HepG2 (cell line): ENCODE measurements at regions not wholly inside any gene's neighbourhood (a gene's known extent, or its start where the extent isn't known, plus 50 kb on each side); places are given as distances from the start of the nearest gene placed in this dataset.
"Not testable (repeated sequence)": the region's sequence is repeated elsewhere in the genome, so short reads cannot be mapped to it uniquely, and the experiment has no call there.

Source experiments
- ATAC-seq: fragments of 200-7000 bp; cut with Tn5 transposase; 3 replicates; pipeline ENCODE4 v1.9.1; 2020; ENCODE audit warnings: mild to moderate bottlenecking, moderate library complexity
- BruUV-seq: library from RNA; stranded (reverse); fragments of 400-500 nt; replicated peaks from 2 replicates; lab custom pipeline; 2021; lab: Mats Ljungman, UMichigan
- CTCF ChIA-PET: fragments of 300-600 bp; formaldehyde crosslinking; extraction: SDS; loops from one replicate; lab custom pipeline; 2021; ENCODE audit warnings: low total read pairs, inconsistent platforms, low intra/inter-chr PET ratio; lab: Yijun Ruan, JAX
- POLR2A ChIA-PET: fragments of 350-600 bp; sonication (Branson Sonifier 250); formaldehyde crosslinking; loops from one replicate; lab custom pipeline; 2020; ENCODE audit warnings: antibody characterized with exemption, inconsistent platforms; lab: Yijun Ruan, JAX
- DNase-seq: peaks from one replicate; pipeline ENCODE4 v3.0.0-alpha.2; 2015; ENCODE audit warnings: low spot score
- FAIRE-seq: peaks from 3 replicates; lab custom pipeline; 2011; peaks lifted over from hg19 to GRCh38; lab: Jason Lieb, UNC
- H2AFZ ChIP-seq: one replicate; pipeline ENCODE4 v1.6.1; 2011; ENCODE audit warnings: low read length, inconsistent platforms
- H3K27ac ChIP-seq: fragments of 300-600 bp; 3 replicates; pipeline ENCODE4 v1.8.0; 2011; ENCODE audit warnings: mixed run types, mild to moderate bottlenecking, mixed read lengths, low read length, inconsistent platforms; ENCODE audit not compliant: insufficient read depth; ENCODE audit errors: extremely low read length
- H3K27me3 ChIP-seq, 2 experiments: fragments of 200-600 bp in 1 of 2; 2 replicates in 1 of 2; 3 replicates in 1 of 2; pipeline versions ENCODE4 v1.6.0 to v1.8.0; 2011; ENCODE audit warnings: low read length in 2 of 2, mild to moderate bottlenecking in 2 of 2, moderate library complexity in 2 of 2, inconsistent platforms in 1 of 2; ENCODE audit not compliant: insufficient read depth in 2 of 2, control insufficient read depth in 1 of 2
- H3K36me3 ChIP-seq, 2 experiments: fragments of 200-600 bp in 1 of 2; replicated peaks in 1 of 2; 2 replicates in 1 of 2; 3 replicates in 1 of 2; pipeline versions ENCODE4 v1.5.1 to v1.8.0; 2011; ENCODE audit warnings: low read length in 2 of 2, inconsistent platforms in 1 of 2; ENCODE audit not compliant: insufficient read depth in 2 of 2, control insufficient read depth in 1 of 2
- H3K4me1 ChIP-seq: 2 replicates; pipeline ENCODE4 v1.5.1; 2012; ENCODE audit warnings: low read length, inconsistent platforms; ENCODE audit not compliant: insufficient read depth
- H3K4me2 ChIP-seq: 2 replicates; pipeline ENCODE4 v1.6.0; 2011; ENCODE audit warnings: low read depth, low read length, inconsistent platforms
- H3K4me3 ChIP-seq, 3 experiments: fragments of 200-600 bp in 1 of 3; sonication (generic), shearing (Covaris generic) in 1 of 3; replicated peaks in 1 of 3; 2 replicates each; pipeline ENCODE4 v1.5.1; 2011 to 2016; ENCODE audit warnings: low read length in 3 of 3, inconsistent platforms in 2 of 3, low read depth in 2 of 3, mild to moderate bottlenecking in 2 of 3, control low read depth in 1 of 3, mixed read lengths in 1 of 3; ENCODE audit not compliant: insufficient read depth in 1 of 3
- H3K79me2 ChIP-seq: one replicate; pipeline ENCODE4 v1.6.1; 2011; ENCODE audit warnings: low read length, inconsistent platforms; ENCODE audit not compliant: insufficient read depth
- H3K9ac ChIP-seq: 2 replicates; pipeline ENCODE4 v1.6.0; 2011; ENCODE audit warnings: mild to moderate bottlenecking, low read depth, low read length, inconsistent platforms; ENCODE audit not compliant: insufficient read depth
- H3K9me3 ChIP-seq: 2 replicates; pipeline ENCODE4 v1.5.1; 2012; ENCODE audit warnings: mild to moderate bottlenecking, low read length
- H4K20me1 ChIP-seq: 2 replicates; pipeline ENCODE4 v1.6.0; 2011; ENCODE audit warnings: inconsistent platforms, mild to moderate bottlenecking, low read length, moderate library complexity; ENCODE audit not compliant: insufficient read depth
- ARNT2 ChIP-seq: sonication (generic); formaldehyde crosslinking; IDR thresholded peaks from 2 replicates; pipeline ENCODE4 v1.8.0; 2022; ENCODE audit warnings: mild to moderate bottlenecking, low read depth, missing genetic modification reagents, moderate library complexity
- HHEX ChIP-seq: IDR thresholded peaks from 2 replicates; pipeline ENCODE4 v1.6.1; 2016; ENCODE audit warnings: control low read depth
- HNRNPK ChIP-seq: fragments of 200-400 bp; formaldehyde crosslinking; IDR thresholded peaks from 2 replicates; pipeline ENCODE4 v1.6.1; 2018; ENCODE audit warnings: low read length, low read depth, moderate library complexity, mild to moderate bottlenecking; ENCODE audit not compliant: poor library complexity, severe bottlenecking
- HNRNPLL ChIP-seq: fragments of 200-400 bp; formaldehyde crosslinking; IDR thresholded peaks from 2 replicates; pipeline ENCODE4 v1.6.1; 2017; ENCODE audit warnings: mild to moderate bottlenecking, low read depth, low read length; ENCODE audit not compliant: poor library complexity, severe bottlenecking
- KLF13 ChIP-seq: sonication (generic); formaldehyde crosslinking; IDR thresholded peaks from 2 replicates; pipeline ENCODE4 v1.4.0; 2020; ENCODE audit warnings: mild to moderate bottlenecking, missing genetic modification reagents
- MED13 ChIP-seq: sonication (generic); formaldehyde crosslinking; IDR thresholded peaks from 2 replicates; pipeline ENCODE4 v1.5.0; 2020; ENCODE audit warnings: missing genetic modification reagents
- MNT ChIP-seq: fragments of 450-650 bp; IDR thresholded peaks from 2 replicates; pipeline ENCODE4 v1.6.1; 2016
- NCOR1 ChIP-seq: fragments of 200-600 bp; sonication (generic); IDR thresholded peaks from 2 replicates; pipeline ENCODE4 v1.7.0; 2017; ENCODE audit warnings: antibody characterized with exemption, low read length, borderline replicate concordance
- SP2 ChIP-seq: sonication (generic); formaldehyde crosslinking; IDR thresholded peaks from 2 replicates; pipeline ENCODE4 v1.5.1; 2020; ENCODE audit warnings: mild to moderate bottlenecking, missing genetic modification reagents
- TRAFD1 ChIP-seq: sonication (generic); formaldehyde crosslinking; IDR thresholded peaks from 2 replicates; pipeline ENCODE4 v1.5.1; 2020; ENCODE audit warnings: missing genetic modification reagents, mild to moderate bottlenecking, borderline replicate concordance
- ZNF124 ChIP-seq: sonication (generic); formaldehyde crosslinking; IDR thresholded peaks from 2 replicates; pipeline ENCODE4 v1.4.0; 2020; ENCODE audit warnings: missing genetic modification reagents
- ZNF709 ChIP-seq: sonication (generic); formaldehyde crosslinking; IDR thresholded peaks from 2 replicates; pipeline ENCODE4 v1.5.0; 2020; ENCODE audit warnings: mild to moderate bottlenecking, missing genetic modification reagents
- ZNF710 ChIP-seq: sonication (generic); formaldehyde crosslinking; IDR thresholded peaks from 2 replicates; pipeline ENCODE4 v1.5.0; 2020; ENCODE audit warnings: mild to moderate bottlenecking, missing genetic modification reagents, borderline replicate concordance
- ZSCAN12 ChIP-seq: sonication (generic); formaldehyde crosslinking; IDR thresholded peaks from 2 replicates; pipeline ENCODE4 v1.9.0; 2021; ENCODE audit warnings: mild to moderate bottlenecking, missing genetic modification reagents
- WGBS: methylation state at CpG from one replicate; pipeline ENCODE4 v1.1.6; 2017; ENCODE audit warnings: low lambda C conversion rate; 5-methylcytosine and 5-hydroxymethylcytosine counted together
- in situ Hi-C: cut with HindIII; loops from 2 replicates; pipeline ENCODE4 v1.10.0; 2017; ENCODE audit warnings: low pct_unique_long_range_greater_than_20kb; ENCODE audit not compliant: extremely low pct_ligation_motif_present
- intact Hi-C: fragments of 100-400 bp; cut with micrococcal nuclease; formaldehyde crosslinking; loops from one replicate; pipeline ENCODE4 v1.10.0; 2022; ENCODE audit not compliant: unreplicated experiment

- TF ChIP-seq ARNT2 (CRISPR knock-in tag) (no peak), MED13 (no peak), ZNF709 (CRISPR knock-in tag) (no peak), ZSCAN12 (CRISPR knock-in tag) (no peak), HNRNPK (no peak)
- TF ChIP-seq, all 625 proteins: peak for 0
These were observed 659.2 kb upstream of the CHD1 start (continued) for GRCh38 chr5:99587983-99588382.

- DNase-seq = no peak
- BruUV-seq = no TSS peak
- no peaks in the 10 kb centered on the region for H3K36me3 ChIP-seq
- intact Hi-C loops (no loop called here), in situ Hi-C loops (no loop called here)
- no peak overlapping the region for H3K4me3 ChIP-seq
- no peaks in the 10 kb centered on the region for H4K20me1 ChIP-seq
- no peak for ATAC-seq
- no peaks in the 10 kb centered on the region for H3K9me3 ChIP-seq
- H2AFZ ChIP-seq = no peak overlapping the region
- H3K79me2 ChIP-seq = no peaks in the 10 kb centered on the region
- H3K9ac ChIP-seq = no peak overlapping the region
- TF ChIP-seq TRAFD1 (CRISPR knock-in tag) (no peak), KLF13 (CRISPR knock-in tag) (no peak), HNRNPLL (no peak), ZNF710 (no peak), NCOR1 (no peak), MNT (no peak), HHEX (CRISPR knock-in tag) (no peak), ZNF124 (CRISPR knock-in tag) (no peak), SP2 (no peak)
- CTCF ChIA-PET = no interaction called here
- no peak for FAIRE-seq
- H3K27ac ChIP-seq = no peak overlapping the region
- no peak overlapping the region for H3K4me2 ChIP-seq
- POLR2A ChIA-PET = no interaction called here
- no peaks in the 10 kb centered on the region for H3K4me1 ChIP-seq
- H3K27me3 ChIP-seq = no peaks in the 10 kb centered on the region
These were observed 658.1 kb upstream of the CHD1 start for GRCh38 chr5:99586878-99587277.

- POLR2A ChIA-PET, intact Hi-C loops, BruUV-seq, H3K9me3 ChIP-seq, H3K9ac ChIP-seq, H3K79me2 ChIP-seq, H3K4me3 ChIP-seq, H3K4me1 ChIP-seq, H3K36me3 ChIP-seq, H4K20me1 ChIP-seq, FAIRE-seq, H3K27ac ChIP-seq, in situ Hi-C loops, H2AFZ ChIP-seq, ATAC-seq, CTCF ChIA-PET, H3K27me3 ChIP-seq, DNase-seq, H3K4me2 ChIP-seq: not testable (repeated sequence)
- 22% methylated on average over 3 of the region's 3 CpGs for WGBS
These were observed 652.4 kb upstream of the CHD1 start for GRCh38 chr5:99581204-99581603.
